OCI-LY3 (cell line): ENCODE measurements at regions not wholly inside any gene's neighbourhood (a gene's known extent, or its start where the extent isn't known, plus 50 kb on each side); places are given as distances from the start of the nearest gene placed in this dataset.

Source experiments
- EZH2phosphoT487 ChIP-seq: fragments of 200-600 bp; shearing (Covaris generic); IDR thresholded peaks from 2 replicates; pipeline ENCODE4 v1.6.1; 2018; ENCODE audit warnings: antibody characterized with exemption, mixed run types, low read depth
- TF ChIP-seq, protein P1 (sequence below): fragments of 200-600, 300-600 bp; sonication (generic); IDR thresholded peaks from 2 replicates; pipeline ENCODE4 v1.5.1; 2014; ENCODE audit warnings: antibody characterized with exemption, low read length, low read depth

DNA sequence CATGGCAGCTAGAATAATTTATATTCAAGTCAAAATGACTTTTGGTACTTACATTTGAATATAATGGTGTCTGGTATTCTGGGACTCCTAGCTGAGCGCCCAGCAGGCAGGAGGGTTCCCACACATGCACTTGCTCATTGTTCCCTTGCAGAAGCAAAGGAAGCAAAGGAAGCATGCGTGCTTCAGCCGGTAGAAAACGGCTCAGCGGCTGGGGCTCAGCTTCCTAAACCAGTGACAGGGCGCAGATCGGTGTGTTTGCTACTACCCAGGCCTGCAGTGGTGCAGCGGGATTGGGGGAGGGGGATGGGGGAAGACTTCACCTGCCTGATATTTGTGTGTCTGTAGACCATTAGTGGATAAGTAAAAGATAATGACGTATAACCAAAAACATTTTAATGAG lies 978.3 kb upstream of the TENM3 start:
- TF ChIP-seq, protein P1, sequence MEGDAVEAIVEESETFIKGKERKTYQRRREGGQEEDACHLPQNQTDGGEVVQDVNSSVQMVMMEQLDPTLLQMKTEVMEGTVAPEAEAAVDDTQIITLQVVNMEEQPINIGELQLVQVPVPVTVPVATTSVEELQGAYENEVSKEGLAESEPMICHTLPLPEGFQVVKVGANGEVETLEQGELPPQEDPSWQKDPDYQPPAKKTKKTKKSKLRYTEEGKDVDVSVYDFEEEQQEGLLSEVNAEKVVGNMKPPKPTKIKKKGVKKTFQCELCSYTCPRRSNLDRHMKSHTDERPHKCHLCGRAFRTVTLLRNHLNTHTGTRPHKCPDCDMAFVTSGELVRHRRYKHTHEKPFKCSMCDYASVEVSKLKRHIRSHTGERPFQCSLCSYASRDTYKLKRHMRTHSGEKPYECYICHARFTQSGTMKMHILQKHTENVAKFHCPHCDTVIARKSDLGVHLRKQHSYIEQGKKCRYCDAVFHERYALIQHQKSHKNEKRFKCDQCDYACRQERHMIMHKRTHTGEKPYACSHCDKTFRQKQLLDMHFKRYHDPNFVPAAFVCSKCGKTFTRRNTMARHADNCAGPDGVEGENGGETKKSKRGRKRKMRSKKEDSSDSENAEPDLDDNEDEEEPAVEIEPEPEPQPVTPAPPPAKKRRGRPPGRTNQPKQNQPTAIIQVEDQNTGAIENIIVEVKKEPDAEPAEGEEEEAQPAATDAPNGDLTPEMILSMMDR = no peak
- TF ChIP-seq EZH2phosphoT487 = no peak
